Thymus (tissue), 11 donors: ENCODE measurements at regions not wholly inside any gene's neighbourhood (a gene's known extent, or its start where the extent isn't known, plus 50 kb on each side); places are given as distances from the start of the nearest gene placed in this dataset.

Experiments
- DNase-seq, 9 donors: peaks; one replicate each; pipeline ENCODE4 v3.0.0-alpha.2; 2013; ENCODE audit warnings: low spot score in 9 of 9, low read depth in 6 of 9, missing footprints in 1 of 9
- H3K27ac ChIP-seq, 2 donors: one replicate each; pipeline ENCODE4 v1.5.1; 2013; ENCODE audit warnings: control low read depth in 1 of 2, low read depth in 1 of 2, low read length in 1 of 2, mild to moderate bottlenecking in 1 of 2, moderate library complexity in 1 of 2
- H3K27me3 ChIP-seq, 2 donors: one replicate each; pipeline ENCODE4 v1.5.1; 2013; ENCODE audit warnings: low read length in 1 of 2; ENCODE audit not compliant: control insufficient read depth in 2 of 2, insufficient read depth in 1 of 2
- H3K36me3 ChIP-seq, 2 donors: one replicate each; pipeline ENCODE4 v1.5.1; 2013; ENCODE audit warnings: low read length in 1 of 2, mild to moderate bottlenecking in 1 of 2, moderate library complexity in 1 of 2; ENCODE audit not compliant: control insufficient read depth in 2 of 2, insufficient read depth in 2 of 2
- H3K4me1 ChIP-seq, 2 donors: one replicate each; pipeline ENCODE4 v1.5.1; 2013; ENCODE audit warnings: low read length in 2 of 2; ENCODE audit not compliant: control insufficient read depth in 2 of 2, insufficient read depth in 2 of 2
- H3K4me3 ChIP-seq, 2 donors: one replicate each; pipeline ENCODE4 v1.5.1; 2013; ENCODE audit warnings: low read length in 2 of 2, control low read depth in 1 of 2, mild to moderate bottlenecking in 1 of 2
- H3K9me3 ChIP-seq, 2 donors: one replicate each; pipeline ENCODE4 v1.5.1; 2013; ENCODE audit warnings: low read length in 1 of 2, mild to moderate bottlenecking in 1 of 2; ENCODE audit not compliant: control insufficient read depth in 2 of 2, insufficient read depth in 1 of 2
- WGBS: extraction: QIAGEN DNeasy Blood & Tissue Kit; methylation state at CpG from one replicate; pipeline ENCODE4 v1.1.7; 2013; 5-methylcytosine and 5-hydroxymethylcytosine counted together
- donor health status: healthy.

GRCh38 chr4:58144721-58145120 is 1034.5 kb upstream of the IGFBP7 start:
- H3K4me3 ChIP-seq: no peak overlapping the region
- H3K9me3 ChIP-seq: peaks cover 0 to 7% of the 10 kb centered on the region in 2 donors
- no peak overlapping the region for H3K27ac ChIP-seq
- DNase-seq: no peak
- no peaks in the 10 kb centered on the region for H3K27me3 ChIP-seq
- no peaks in the 10 kb centered on the region for H3K36me3 ChIP-seq
- WGBS: 82% methylated on average over 1 of the region's 1 CpG
- H3K4me1 ChIP-seq: no peaks in the 10 kb centered on the region

- Histone ChIP-seq H3K4me3 (no peak overlapping the region), H3K27ac (no peak overlapping the region), H3K27me3 (no peaks in the 10 kb centered on the region), H3K4me1 (no peaks in the 10 kb centered on the region), H3K9me3 (no peaks in the 10 kb centered on the region), H3K36me3 (no peaks in the 10 kb centered on the region)
- 79% methylated on average over 3 of the region's 3 CpGs for WGBS
- DNase-seq: no peak
These were observed 1028.8 kb upstream of the IGFBP7 start for GRCh38 chr4:58138786-58139668.

DNA sequence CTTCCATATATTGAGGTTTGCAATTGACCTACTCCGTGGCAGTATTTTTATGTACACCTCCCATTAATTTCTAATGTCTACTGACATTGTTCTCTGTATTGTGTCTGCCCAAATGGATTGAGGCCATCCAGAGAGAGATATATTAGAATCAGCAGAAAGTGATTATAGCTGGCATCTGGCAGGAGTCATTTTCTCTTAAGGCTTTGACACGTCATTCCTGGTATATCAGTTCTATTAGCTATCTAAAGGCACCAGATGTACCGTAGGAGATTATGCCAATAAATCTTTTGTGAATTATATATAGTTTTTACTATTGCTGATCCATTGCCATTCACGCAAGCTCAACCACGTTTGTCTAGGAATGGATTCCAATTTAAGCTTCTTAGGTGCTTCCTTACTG is 1026.4 kb upstream of the IGFBP7 start:
- no peaks in the 10 kb centered on the region for H3K36me3 ChIP-seq
- no peak overlapping the region for H3K27ac ChIP-seq
- H3K27me3 ChIP-seq: no peaks in the 10 kb centered on the region
- 93% methylated on average over 5 of the region's 5 CpGs for WGBS
- no peak overlapping the region for H3K4me3 ChIP-seq
- no peaks in the 10 kb centered on the region for H3K4me1 ChIP-seq
- DNase-seq: no peak
- no peaks in the 10 kb centered on the region for H3K9me3 ChIP-seq

GRCh38 chr4:58127680-58128079 is 1017.5 kb upstream of the IGFBP7 start:
- Histone ChIP-seq H3K9me3 (no peaks in the 10 kb centered on the region), H3K27me3 (no peaks in the 10 kb centered on the region), H3K4me3 (no peak overlapping the region), H3K27ac (no peak overlapping the region), H3K4me1 (no peaks in the 10 kb centered on the region), H3K36me3 (no peaks in the 10 kb centered on the region)
- DNase-seq: no peak
- 94% methylated on average over 1 of the region's 1 CpG for WGBS

- Histone ChIP-seq H3K9me3 (no peaks in the 10 kb centered on the region), H3K36me3 (no peaks in the 10 kb centered on the region), H3K4me3 (no peak overlapping the region), H3K27ac (no peak overlapping the region), H3K27me3 (no peaks in the 10 kb centered on the region), H3K4me1 (no peaks in the 10 kb centered on the region)
- 91% methylated on average over 3 of the region's 3 CpGs for WGBS
- no peak for DNase-seq
These were observed 1009.1 kb upstream of the IGFBP7 start for GRCh38 chr4:58119298-58119697.

GRCh38 chr4:58113126-58113525 is 1002.9 kb upstream of the IGFBP7 start:
- 88% methylated on average over 2 of the region's 2 CpGs for WGBS
- no peak overlapping the region for H3K4me3 ChIP-seq
- no peaks in the 10 kb centered on the region for H3K4me1 ChIP-seq
- no peak for DNase-seq
- H3K27ac ChIP-seq: no peak overlapping the region
- H3K27me3 ChIP-seq: no peaks in the 10 kb centered on the region
- H3K9me3 ChIP-seq: no peaks in the 10 kb centered on the region
- no peaks in the 10 kb centered on the region for H3K36me3 ChIP-seq

DNA sequence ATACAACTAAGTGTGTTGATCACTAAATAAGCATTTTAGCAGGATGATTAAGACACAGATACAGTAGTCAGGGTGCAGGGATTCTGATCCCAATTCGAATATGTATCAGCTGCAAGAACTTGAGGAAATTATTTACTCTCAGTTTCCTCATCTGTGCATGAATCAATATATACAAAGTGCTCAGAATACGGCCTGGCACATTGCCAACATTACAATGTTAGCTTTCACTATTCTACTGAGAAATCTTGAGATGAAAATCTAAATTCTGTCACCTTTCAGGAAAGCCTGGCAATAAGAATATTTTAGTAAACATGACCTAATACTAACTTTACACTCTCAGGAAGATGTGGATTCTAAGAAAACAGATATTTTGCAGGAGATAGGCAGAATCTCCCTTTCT is 1001.6 kb upstream of the IGFBP7 start:
- Histone ChIP-seq H3K27me3 (no peaks in the 10 kb centered on the region), H3K9me3 (no peaks in the 10 kb centered on the region), H3K27ac (no peak overlapping the region), H3K4me1 (no peaks in the 10 kb centered on the region), H3K4me3 (no peak overlapping the region), H3K36me3 (no peaks in the 10 kb centered on the region)
- 76% methylated on average over 2 of the region's 2 CpGs for WGBS
- DNase-seq: no peak

DNA sequence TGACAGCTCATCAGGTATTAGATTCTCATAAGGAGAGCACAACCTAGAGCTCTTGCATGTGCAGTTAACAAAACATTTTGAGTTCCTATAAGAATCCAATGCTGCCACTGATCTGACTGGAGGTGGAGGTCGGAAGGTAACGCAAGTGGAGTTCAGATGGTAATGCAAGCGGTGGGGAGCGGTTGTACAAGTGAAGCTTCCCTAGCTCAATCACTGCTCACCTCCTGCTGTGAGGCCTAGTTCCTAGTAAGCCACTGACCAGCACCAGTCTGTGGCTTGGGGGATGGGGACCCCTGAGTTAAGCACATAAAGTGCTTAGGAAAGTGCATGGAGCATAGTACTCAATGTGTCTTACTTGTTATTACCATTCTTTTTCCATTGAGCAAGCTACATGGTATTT is 983.2 kb upstream of the IGFBP7 start:
- Histone ChIP-seq H3K4me3 (no peak overlapping the region), H3K27me3 (no peaks in the 10 kb centered on the region), H3K27ac (no peak overlapping the region), H3K4me1 (no peaks in the 10 kb centered on the region), H3K9me3 (no peaks in the 10 kb centered on the region), H3K36me3 (no peaks in the 10 kb centered on the region)
- WGBS: 94% methylated on average over 4 of the region's 4 CpGs
- no peak for DNase-seq

DNA sequence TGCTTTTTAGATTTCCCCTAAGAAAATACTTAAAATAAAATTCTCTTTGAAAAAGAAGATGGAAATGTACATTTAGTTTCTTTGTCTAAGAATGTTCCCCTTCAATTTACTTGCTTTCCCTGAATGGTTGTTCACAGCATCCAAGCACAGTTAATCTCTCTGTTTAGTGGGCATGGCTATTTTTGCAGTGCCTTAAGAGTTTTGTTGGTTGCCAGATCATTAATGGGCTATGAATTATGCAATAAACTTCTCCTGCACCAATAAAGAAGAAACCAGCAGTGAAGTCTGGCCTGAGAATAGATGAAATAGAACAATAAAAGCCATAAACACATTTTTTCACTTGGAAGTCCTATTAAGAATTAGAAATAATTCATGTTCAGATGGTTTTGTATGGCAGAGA is 980.4 kb upstream of the IGFBP7 start:
- Histone ChIP-seq H3K27me3 (no peaks in the 10 kb centered on the region), H3K4me1 (no peaks in the 10 kb centered on the region), H3K4me3 (no peak overlapping the region), H3K36me3 (no peaks in the 10 kb centered on the region), H3K27ac (no peak overlapping the region), H3K9me3 (no peaks in the 10 kb centered on the region)
- no peak for DNase-seq
